Activated CD4-positive, alpha-beta T cell treated with anti-CD3 and anti-CD28 coated beads, Interleukin-2, amount 50 U/mL, for 1 hour (primary cell): ENCODE measurements at regions not wholly inside any gene's neighbourhood (a gene's known extent, or its start where the extent isn't known, plus 50 kb on each side); places are given as distances from the start of the nearest gene placed in this dataset.
"Not testable (repeated sequence)": the region's sequence is repeated elsewhere in the genome, so short reads cannot be mapped to it uniquely, and the experiment has no call there.

Experiments used
- DNase-seq: peaks from one replicate; pipeline ENCODE4 v3.0.0-alpha.2; 2020

- no peak for DNase-seq
Observed at GRCh38 chr15:93340406-93340805, 251.4 kb upstream of the RGMA start.

GRCh38 chr15:93333796-93334195, 244.8 kb upstream of the RGMA start:
- DNase-seq: no peak

- not testable (repeated sequence) for DNase-seq
Observed at GRCh38 chr15:93333126-93333525, 244.1 kb upstream of the RGMA start.

- no peak for DNase-seq
Observed at GRCh38 chr15:93332168-93332553, 243.2 kb upstream of the RGMA start.

GRCh38 chr15:93331545-93332167, 242.6 kb upstream of the RGMA start:
- DNase-seq: no peak

- DNase-seq: no peak
Observed at GRCh38 chr15:93330912-93331544, 242.0 kb upstream of the RGMA start.

GRCh38 chr15:93327364-93327763, 238.4 kb upstream of the RGMA start:
- DNase-seq: no peak

GRCh38 chr15:93324186-93324975, 235.4 kb upstream of the RGMA start:
- DNase-seq: no peak

- DNase-seq: no peak
Observed at GRCh38 chr15:93321881-93322282, 232.9 kb upstream of the RGMA start.

GRCh38 chr15:93319121-93319814, 230.3 kb upstream of the RGMA start:
- DNase-seq: no peak

GRCh38 chr15:93317772-93318171, 228.8 kb upstream of the RGMA start:
- DNase-seq: no peak

GRCh38 chr15:93314245-93314644, 225.2 kb upstream of the RGMA start:
- DNase-seq: no peak

GRCh38 chr15:93312891-93313486, 224.0 kb upstream of the RGMA start:
- no peak for DNase-seq

- DNase-seq: no peak
Observed at GRCh38 chr15:93311620-93312019, 222.6 kb upstream of the RGMA start.

GRCh38 chr15:93308026-93308690, 219.1 kb upstream of the RGMA start:
- no peak for DNase-seq

- no peak for DNase-seq
Observed at GRCh38 chr15:93307513-93307912, 218.5 kb upstream of the RGMA start.

- no peak for DNase-seq
Observed at GRCh38 chr15:93305306-93305705, 216.3 kb upstream of the RGMA start.

- no peak for DNase-seq
Observed at GRCh38 chr15:93302080-93302765, 213.2 kb upstream of the RGMA start.

GRCh38 chr15:93300796-93301195, 211.8 kb upstream of the RGMA start:
- DNase-seq: no peak

- no peak for DNase-seq
Observed at GRCh38 chr15:93299675-93300074, 210.7 kb upstream of the RGMA start.

GRCh38 chr15:93298901-93299300, 209.9 kb upstream of the RGMA start:
- DNase-seq: no peak
